HCT116 (cell line): ENCODE measurements at regions not wholly inside any gene's neighbourhood (a gene's known extent, or its start where the extent isn't known, plus 50 kb on each side); places are given as distances from the start of the nearest gene placed in this dataset.

Experiments used
- ATAC-seq: fragments of 200-7000 bp; cut with Tn5 transposase; 2 replicates; pipeline ENCODE4 v1.9.1; 2020; ENCODE audit warnings: mild to moderate bottlenecking, moderate library complexity
- BruUV-seq: library from RNA; stranded (reverse); fragments of 400-500 nt; replicated peaks from 2 replicates; lab custom pipeline; 2021; lab: Mats Ljungman, UMichigan
- CTCF ChIA-PET: fragments of 300-600 bp; sonication (Branson Sonifier 250); formaldehyde crosslinking; loops from one replicate; lab custom pipeline; 2021; ENCODE audit warnings: antibody characterized with exemption; lab: Charles Lee
- POLR2A ChIA-PET: fragments of 300-600, 350-600 bp; sonication (Branson Sonifier 250); formaldehyde crosslinking; loops from one replicate; lab custom pipeline; 2021; ENCODE audit warnings: antibody characterized with exemption; lab: Charles Lee
- RAD21 ChIA-PET, 2 experiments: fragments of 300-600 bp; sonication (Branson Sonifier 250); formaldehyde crosslinking; loops; one replicate each; lab custom pipeline; 2023; ENCODE audit warnings: low total read pairs in 2 of 2; ENCODE audit not compliant: uncharacterized antibody in 2 of 2, unreplicated experiment in 2 of 2, low non-redundant PET in 1 of 2; lab: Charles Lee
- DNase-seq: peaks from one replicate; pipeline ENCODE4 v3.0.0-alpha.2; 2010; ENCODE audit warnings: low read depth, low spot score
- H2AFZ ChIP-seq: fragments of 200-600 bp; shearing (Covaris generic), sonication (generic); 2 replicates; pipeline ENCODE4 v1.6.1; 2017; ENCODE audit warnings: low read depth, mixed run types, mixed read lengths, antibody characterized with exemption, low read length; ENCODE audit not compliant: poor library complexity, severe bottlenecking
- H3K27ac ChIP-seq: 2 replicates; pipeline ENCODE4 v1.5.1; 2012; ENCODE audit warnings: low read depth, low read length
- H3K27me3 ChIP-seq: fragments of 200-600 bp; sonication (generic); 2 replicates; pipeline ENCODE4 v1.6.1; 2016; ENCODE audit warnings: mixed run types, low read length, mixed read lengths; ENCODE audit not compliant: insufficient read depth
- H3K36me3 ChIP-seq, 2 experiments: fragments of 200-500 bp in 1 of 2; fragments of 200-600 bp in 1 of 2; sonication (Bioruptor generic) in 1 of 2; sonication (generic) in 1 of 2; 2 replicates each; pipeline versions ENCODE4 v1.5.1 to v1.6.1; 2014 to 2016; ENCODE audit warnings: low read length in 2 of 2, inconsistent platforms in 1 of 2, mixed read lengths in 1 of 2, mixed run types in 1 of 2; ENCODE audit not compliant: insufficient read depth in 2 of 2, control insufficient read depth in 1 of 2
- H3K4me1 ChIP-seq, 2 experiments: fragments of 200-600 bp in 1 of 2; sonication (generic) in 1 of 2; 2 replicates each; pipeline versions ENCODE4 v1.5.1 to v1.6.1; 2012 to 2017; ENCODE audit warnings: low read length in 2 of 2, inconsistent platforms in 1 of 2, mild to moderate bottlenecking in 1 of 2, mixed read lengths in 1 of 2, mixed run types in 1 of 2, moderate library complexity in 1 of 2; ENCODE audit not compliant: insufficient read depth in 2 of 2, control insufficient read depth in 1 of 2
- H3K4me2 ChIP-seq: fragments of 200-600 bp; sonication (generic); 2 replicates; pipeline ENCODE4 v1.6.1; 2017; ENCODE audit warnings: mixed run types, low read length, mixed read lengths
- H3K4me3 ChIP-seq, 2 experiments: fragments of 200-600 bp in 1 of 2; sonication (generic) in 1 of 2; replicated peaks in 1 of 2; 2 replicates each; pipeline ENCODE4 v1.5.1; 2011 to 2016; ENCODE audit warnings: low read length in 2 of 2, control low read depth in 1 of 2, low read depth in 1 of 2, mild to moderate bottlenecking in 1 of 2, mixed read lengths in 1 of 2, mixed run types in 1 of 2
- H3K79me2 ChIP-seq: fragments of 200-600 bp; sonication (generic); 2 replicates; pipeline ENCODE4 v1.6.1; 2017; ENCODE audit warnings: mild to moderate bottlenecking, mixed run types, low read length, moderate library complexity, mixed read lengths; ENCODE audit not compliant: insufficient read depth
- H3K9ac ChIP-seq: fragments of 200-600 bp; sonication (generic); 2 replicates; pipeline ENCODE4 v1.6.1; 2016; ENCODE audit warnings: low read length, mixed read lengths
- H3K9me2 ChIP-seq: fragments of 200-600 bp; sonication (generic), shearing (Covaris generic); 2 replicates; pipeline ENCODE4 v1.6.1; 2017; ENCODE audit warnings: mixed run types, mild to moderate bottlenecking, moderate library complexity; ENCODE audit not compliant: insufficient read depth
- H3K9me3 ChIP-seq, 2 experiments: fragments of 200-500 bp in 1 of 2; fragments of 200-600 bp in 1 of 2; sonication (Bioruptor generic) in 1 of 2; sonication (generic) in 1 of 2; 2 replicates each; pipeline ENCODE4 v1.6.1; 2014 to 2017; ENCODE audit warnings: low read length in 2 of 2, mixed read lengths in 2 of 2, inconsistent platforms in 1 of 2, low read depth in 1 of 2, mild to moderate bottlenecking in 1 of 2, mixed run types in 1 of 2, moderate library complexity in 1 of 2; ENCODE audit not compliant: control insufficient read depth in 1 of 2, insufficient read depth in 1 of 2
- H4K20me1 ChIP-seq: fragments of 200-600 bp; sonication (generic), shearing (Covaris generic); 2 replicates; pipeline ENCODE4 v1.6.1; 2017; ENCODE audit warnings: mixed run types, mild to moderate bottlenecking, moderate library complexity; ENCODE audit not compliant: insufficient read depth
- CBX3 ChIP-seq: IDR thresholded peaks from 2 replicates; pipeline ENCODE4 v1.6.1; 2012; ENCODE audit warnings: low read depth
- EGR1 ChIP-seq: IDR thresholded peaks from 2 replicates; pipeline ENCODE4 v1.6.1; 2012; ENCODE audit warnings: low read depth
- ELF1 ChIP-seq: IDR thresholded peaks from 2 replicates; pipeline ENCODE4 v1.6.1; 2012; ENCODE audit warnings: low read depth, borderline replicate concordance
- EZH2 ChIP-seq: fragments of 200-600 bp; sonication (generic); IDR thresholded peaks from 2 replicates; pipeline ENCODE4 v1.6.1; 2017; ENCODE audit warnings: antibody characterized with exemption, mixed run types
- EZH2phosphoT487 ChIP-seq: fragments of 200-600 bp; IDR thresholded peaks from 2 replicates; pipeline ENCODE4 v1.6.1; 2018; ENCODE audit warnings: antibody characterized with exemption, borderline replicate concordance
- FOSL1 ChIP-seq: IDR thresholded peaks from 2 replicates; pipeline ENCODE4 v1.6.1; 2012; ENCODE audit warnings: low read depth
- JUND ChIP-seq: IDR thresholded peaks from 2 replicates; pipeline ENCODE4 v1.6.1; 2012
- POLR2A ChIP-seq: IDR thresholded peaks from 2 replicates; pipeline ENCODE4 v1.7.0; 2011; ENCODE audit warnings: borderline replicate concordance; ENCODE audit not compliant: insufficient read depth, insufficient read length; ENCODE audit errors: extremely low read depth
- RAD21 ChIP-seq: IDR thresholded peaks from 2 replicates; pipeline ENCODE4 v1.6.1; 2012; ENCODE audit warnings: low read depth, mild to moderate bottlenecking
- SIN3A ChIP-seq: IDR thresholded peaks from 2 replicates; pipeline ENCODE4 v1.6.1; 2012; ENCODE audit warnings: low read depth
- TCF7L2 ChIP-seq: IDR thresholded peaks from 2 replicates; pipeline ENCODE4 v1.7.0; 2011; ENCODE audit warnings: borderline replicate concordance, inconsistent platforms; ENCODE audit not compliant: insufficient read depth, insufficient read length; ENCODE audit errors: extremely low read depth
- ZNF274 ChIP-seq: fragments of 200-500 bp; sonication (Bioruptor generic); IDR thresholded peaks from 2 replicates; pipeline ENCODE4 v1.6.1; 2014; ENCODE audit warnings: mild to moderate bottlenecking, low read depth, low read length, inconsistent platforms
- intact Hi-C: fragments of 100-400 bp; cut with micrococcal nuclease; formaldehyde crosslinking; loops from 2 replicates; pipeline ENCODE4 v1.10.0; 2022
- TF ChIP-seq, protein P1 (sequence below), 3 experiments: fragments of 200-600 bp in 1 of 3; sonication (generic) in 1 of 3; IDR thresholded peaks in 2 of 3; conservative IDR thresholded peaks in 1 of 3; 2 replicates each; pipeline ENCODE4 v1.5.1; 2012 to 2017; ENCODE audit warnings: low read depth in 2 of 3, low read length in 2 of 3, antibody characterized with exemption in 1 of 3, borderline replicate concordance in 1 of 3, control low read depth in 1 of 3, mild to moderate bottlenecking in 1 of 3, mixed read lengths in 1 of 3, mixed run types in 1 of 3, moderate library complexity in 1 of 3; ENCODE audit not compliant: insufficient read depth in 1 of 3
- TF ChIP-seq, protein P2 (sequence below): IDR thresholded peaks from 2 replicates; pipeline ENCODE4 v1.6.1; 2011; ENCODE audit warnings: mild to moderate bottlenecking, low read length, moderate library complexity; ENCODE audit not compliant: insufficient replicate concordance; ENCODE audit errors: extremely low read depth

DNA sequence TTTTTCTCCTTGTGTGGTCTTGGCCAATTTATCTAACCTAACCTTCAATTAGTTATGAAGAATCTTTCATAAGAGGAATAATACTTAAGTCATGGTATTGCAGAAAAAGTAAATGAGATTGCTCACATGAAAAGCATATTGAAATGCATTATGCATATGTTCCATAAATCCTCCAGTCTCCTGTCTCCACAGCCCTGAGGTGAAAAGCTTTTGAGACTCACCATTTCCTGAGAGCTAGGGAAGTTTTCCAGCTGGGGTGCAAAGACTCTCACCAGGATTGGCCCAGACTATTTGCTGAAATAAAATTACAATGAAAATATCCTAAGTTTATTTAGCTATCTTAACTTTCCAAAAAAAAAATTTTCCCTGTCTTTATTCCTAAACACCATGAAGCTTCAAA is 723.8 kb upstream of the FLRT2 start:
- Histone ChIP-seq H2AFZ (no peak overlapping the region), H3K36me3 (no peaks in the 10 kb centered on the region), H3K79me2 (no peaks in the 10 kb centered on the region), H3K4me2 (no peak overlapping the region), H4K20me1 (no peaks in the 10 kb centered on the region), H3K4me1 (no peaks in the 10 kb centered on the region), H3K9ac (no peak overlapping the region), H3K27ac (no peak overlapping the region), H3K4me3 (no peak overlapping the region), H3K27me3 (no peaks in the 10 kb centered on the region), H3K9me3 (peaks cover 5 to 14% of the 10 kb centered on the region in 2 experiments; a peak in 2 of 4 replicates), H3K9me2 (no peaks in the 10 kb centered on the region)
- RAD21 ChIA-PET = no interaction called here
- CTCF ChIA-PET = no interaction called here
- no TSS peak for BruUV-seq
- no peak for ATAC-seq
- POLR2A ChIA-PET = no interaction called here
- TF ChIP-seq ELF1 = no peak
- TF ChIP-seq RAD21 = no peak
- intact Hi-C loops = no loop called here
- no peak for DNase-seq

- no peaks in the 10 kb centered on the region for H3K4me1 ChIP-seq
- H3K4me2 ChIP-seq = no peak overlapping the region
- H3K9ac ChIP-seq = no peak overlapping the region
- CTCF ChIA-PET = no interaction called here
- intact Hi-C loops = no loop called here
- no peaks in the 10 kb centered on the region for H3K36me3 ChIP-seq
- RAD21 ChIA-PET = no interaction called here
- POLR2A ChIA-PET = no interaction called here
- BruUV-seq = no TSS peak
- no peaks in the 10 kb centered on the region for H3K79me2 ChIP-seq
- H3K27me3 ChIP-seq = no peaks in the 10 kb centered on the region
- no peak for TF ChIP-seq EZH2phosphoT487
- TF ChIP-seq JUND = no peak
- TF ChIP-seq, protein P1, sequence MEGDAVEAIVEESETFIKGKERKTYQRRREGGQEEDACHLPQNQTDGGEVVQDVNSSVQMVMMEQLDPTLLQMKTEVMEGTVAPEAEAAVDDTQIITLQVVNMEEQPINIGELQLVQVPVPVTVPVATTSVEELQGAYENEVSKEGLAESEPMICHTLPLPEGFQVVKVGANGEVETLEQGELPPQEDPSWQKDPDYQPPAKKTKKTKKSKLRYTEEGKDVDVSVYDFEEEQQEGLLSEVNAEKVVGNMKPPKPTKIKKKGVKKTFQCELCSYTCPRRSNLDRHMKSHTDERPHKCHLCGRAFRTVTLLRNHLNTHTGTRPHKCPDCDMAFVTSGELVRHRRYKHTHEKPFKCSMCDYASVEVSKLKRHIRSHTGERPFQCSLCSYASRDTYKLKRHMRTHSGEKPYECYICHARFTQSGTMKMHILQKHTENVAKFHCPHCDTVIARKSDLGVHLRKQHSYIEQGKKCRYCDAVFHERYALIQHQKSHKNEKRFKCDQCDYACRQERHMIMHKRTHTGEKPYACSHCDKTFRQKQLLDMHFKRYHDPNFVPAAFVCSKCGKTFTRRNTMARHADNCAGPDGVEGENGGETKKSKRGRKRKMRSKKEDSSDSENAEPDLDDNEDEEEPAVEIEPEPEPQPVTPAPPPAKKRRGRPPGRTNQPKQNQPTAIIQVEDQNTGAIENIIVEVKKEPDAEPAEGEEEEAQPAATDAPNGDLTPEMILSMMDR (IDR thresholded peaks at IDR 0.05 in 2 of 3, conservative IDR thresholded peaks at IDR 0.05 in 1 of 3; ENCODE audit: borderline replicate concordance in 1 of 3, insufficient read depth in 1 of 3, low read depth in 2 of 3, low read length in 2 of 3) = no peak
- TF ChIP-seq EZH2 = no peak
- no peak for TF ChIP-seq SIN3A
- TF ChIP-seq RAD21 = no peak
- TF ChIP-seq, protein P2, sequence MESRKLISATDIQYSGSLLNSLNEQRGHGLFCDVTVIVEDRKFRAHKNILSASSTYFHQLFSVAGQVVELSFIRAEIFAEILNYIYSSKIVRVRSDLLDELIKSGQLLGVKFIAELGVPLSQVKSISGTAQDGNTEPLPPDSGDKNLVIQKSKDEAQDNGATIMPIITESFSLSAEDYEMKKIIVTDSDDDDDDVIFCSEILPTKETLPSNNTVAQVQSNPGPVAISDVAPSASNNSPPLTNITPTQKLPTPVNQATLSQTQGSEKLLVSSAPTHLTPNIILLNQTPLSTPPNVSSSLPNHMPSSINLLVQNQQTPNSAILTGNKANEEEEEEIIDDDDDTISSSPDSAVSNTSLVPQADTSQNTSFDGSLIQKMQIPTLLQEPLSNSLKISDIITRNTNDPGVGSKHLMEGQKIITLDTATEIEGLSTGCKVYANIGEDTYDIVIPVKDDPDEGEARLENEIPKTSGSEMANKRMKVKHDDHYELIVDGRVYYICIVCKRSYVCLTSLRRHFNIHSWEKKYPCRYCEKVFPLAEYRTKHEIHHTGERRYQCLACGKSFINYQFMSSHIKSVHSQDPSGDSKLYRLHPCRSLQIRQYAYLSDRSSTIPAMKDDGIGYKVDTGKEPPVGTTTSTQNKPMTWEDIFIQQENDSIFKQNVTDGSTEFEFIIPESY = no peak
- TF ChIP-seq ZNF274 = no peak
- TF ChIP-seq CBX3 = no peak
- TF ChIP-seq POLR2A = no peak
- no peak for TF ChIP-seq TCF7L2
- TF ChIP-seq FOSL1 = no peak
- TF ChIP-seq EGR1 = no peak
- H3K4me3 ChIP-seq = no peak overlapping the region
- H3K27ac ChIP-seq = no peak overlapping the region
- peaks cover 5 to 14% of the 10 kb centered on the region in 2 experiments; a peak in 2 of 4 replicates for H3K9me3 ChIP-seq
- DNase-seq = no peak
- H4K20me1 ChIP-seq = no peaks in the 10 kb centered on the region
- no peak for ATAC-seq
- no peaks in the 10 kb centered on the region for H3K9me2 ChIP-seq
- no peak overlapping the region for H2AFZ ChIP-seq
Observed at GRCh38 chr14:84806622-84807021, 723.3 kb upstream of the FLRT2 start.
